GM12864 (cell line): ENCODE measurements at regions not wholly inside any gene's neighbourhood (a gene's known extent, or its start where the extent isn't known, plus 50 kb on each side); places are given as distances from the start of the nearest gene placed in this dataset.

Source experiments
- DNase-seq: peaks from one replicate; pipeline ENCODE4 v3.0.0-alpha.2; 2011; ENCODE audit warnings: low read depth
- H3K4me3 ChIP-seq: 2 replicates; pipeline ENCODE4 v1.5.1; 2011; ENCODE audit warnings: mild to moderate bottlenecking, low read depth, low read length, control low read depth
- TF ChIP-seq, protein P1 (sequence below): IDR thresholded peaks from 2 replicates; pipeline ENCODE4 v1.5.1; 2011; ENCODE audit warnings: low read depth, mild to moderate bottlenecking, moderate library complexity, low read length, control low read depth, inconsistent platforms; ENCODE audit errors: missing control alignments

- DNase-seq, result no peak
- TF ChIP-seq, protein P1, sequence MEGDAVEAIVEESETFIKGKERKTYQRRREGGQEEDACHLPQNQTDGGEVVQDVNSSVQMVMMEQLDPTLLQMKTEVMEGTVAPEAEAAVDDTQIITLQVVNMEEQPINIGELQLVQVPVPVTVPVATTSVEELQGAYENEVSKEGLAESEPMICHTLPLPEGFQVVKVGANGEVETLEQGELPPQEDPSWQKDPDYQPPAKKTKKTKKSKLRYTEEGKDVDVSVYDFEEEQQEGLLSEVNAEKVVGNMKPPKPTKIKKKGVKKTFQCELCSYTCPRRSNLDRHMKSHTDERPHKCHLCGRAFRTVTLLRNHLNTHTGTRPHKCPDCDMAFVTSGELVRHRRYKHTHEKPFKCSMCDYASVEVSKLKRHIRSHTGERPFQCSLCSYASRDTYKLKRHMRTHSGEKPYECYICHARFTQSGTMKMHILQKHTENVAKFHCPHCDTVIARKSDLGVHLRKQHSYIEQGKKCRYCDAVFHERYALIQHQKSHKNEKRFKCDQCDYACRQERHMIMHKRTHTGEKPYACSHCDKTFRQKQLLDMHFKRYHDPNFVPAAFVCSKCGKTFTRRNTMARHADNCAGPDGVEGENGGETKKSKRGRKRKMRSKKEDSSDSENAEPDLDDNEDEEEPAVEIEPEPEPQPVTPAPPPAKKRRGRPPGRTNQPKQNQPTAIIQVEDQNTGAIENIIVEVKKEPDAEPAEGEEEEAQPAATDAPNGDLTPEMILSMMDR, result no peak
- no peak overlapping the region for H3K4me3 ChIP-seq
Observed at GRCh38 chrX:117751155-117751554, 365.5 kb downstream of the KLHL13 start.

DNA sequence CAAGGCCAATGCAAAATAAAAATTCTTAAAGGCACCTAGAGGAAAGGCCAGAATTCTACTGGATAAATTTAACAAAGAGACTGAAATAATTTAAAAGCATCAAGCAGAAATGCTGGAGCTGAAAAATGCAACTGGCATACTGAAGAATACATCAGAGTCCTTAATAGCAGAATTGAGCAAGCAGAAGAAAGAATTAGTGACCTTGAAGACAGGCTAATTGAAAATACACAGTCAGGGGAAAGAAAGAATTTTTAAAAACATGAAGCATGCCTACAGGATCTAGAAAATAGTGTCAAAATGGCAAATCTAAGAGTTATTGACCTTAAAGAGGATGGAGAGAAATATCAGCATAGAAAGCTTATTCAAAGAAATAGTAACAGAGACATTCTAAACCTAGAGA lies 371.7 kb downstream of the KLHL13 start:
- TF ChIP-seq, protein P1, result no peak
- no peak for DNase-seq
- H3K4me3 ChIP-seq, result no peak overlapping the region

- DNase-seq, result no peak
- no peak overlapping the region for H3K4me3 ChIP-seq
- TF ChIP-seq, protein P1, result peak; percentile 41
Observed at GRCh38 chrX:117743469-117744251, 372.9 kb downstream of the KLHL13 start.

DNA sequence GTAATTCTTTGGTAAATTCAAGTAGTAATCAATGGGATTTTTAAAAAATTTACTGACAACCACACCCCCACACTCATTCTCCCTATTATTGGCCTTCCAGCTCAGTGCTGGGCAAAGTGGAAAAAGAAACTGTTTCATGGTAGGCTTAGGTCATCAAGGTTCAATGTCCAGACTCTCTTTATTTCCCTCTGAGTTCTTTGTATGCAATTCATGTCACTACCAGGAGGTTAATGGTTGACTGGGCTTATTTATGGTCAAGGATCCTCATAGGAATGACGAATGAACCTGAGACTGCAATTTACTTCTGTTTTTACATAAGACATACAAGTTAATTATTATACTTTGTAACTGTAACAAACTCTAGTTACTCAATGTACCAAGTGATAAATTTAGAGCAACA lies 403.2 kb downstream of the KLHL13 start:
- no peak overlapping the region for H3K4me3 ChIP-seq
- TF ChIP-seq, protein P1, result no peak
- DNase-seq, result no peak

GRCh38 chrX:117711782-117712181 lies 404.8 kb downstream of the KLHL13 start:
- H3K4me3 ChIP-seq, result no peak overlapping the region
- TF ChIP-seq, protein P1, result no peak
- no peak for DNase-seq

- H3K4me3 ChIP-seq, result no peak overlapping the region
- DNase-seq, result no peak
- TF ChIP-seq, protein P1, result no peak
Observed at GRCh38 chrX:117707948-117708743, 408.5 kb downstream of the KLHL13 start.

DNA sequence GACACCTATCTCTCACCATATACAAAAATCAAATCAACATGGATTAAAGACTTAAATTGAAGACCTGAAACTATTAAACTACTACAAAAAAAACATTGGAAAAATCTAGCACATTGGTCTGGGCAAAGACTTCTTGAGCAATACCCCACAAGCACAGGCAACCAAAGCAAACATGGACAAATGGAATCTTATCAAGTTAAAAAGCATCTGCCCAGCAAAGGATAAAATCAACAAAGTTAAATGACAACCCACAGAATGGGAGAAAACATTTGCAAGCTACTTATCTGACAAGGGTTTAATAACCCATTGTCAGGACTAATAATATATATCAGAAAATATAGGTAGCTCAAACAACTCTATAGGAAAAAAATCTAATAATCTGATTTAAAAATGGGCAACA lies 415.6 kb downstream of the KLHL13 start:
- no peak for DNase-seq
- TF ChIP-seq, protein P1, result no peak
- H3K4me3 ChIP-seq, result no peak overlapping the region
